GM18502 (cell line): ENCODE measurements at regions not wholly inside any gene's neighbourhood (a gene's known extent, or its start where the extent isn't known, plus 50 kb on each side); places are given as distances from the start of the nearest gene placed in this dataset.
"Not testable (repeated sequence)": the region's sequence is repeated elsewhere in the genome, so short reads cannot be mapped to it uniquely, and the experiment has no call there.

Experiments
- ATAC-seq: cut with Tn5 transposase; IDR thresholded peaks from one replicate; pipeline ENCODE4 v1.9.1; 2021; ENCODE audit warnings: mild to moderate bottlenecking; ENCODE audit not compliant: unreplicated experiment, poor library complexity

DNA sequence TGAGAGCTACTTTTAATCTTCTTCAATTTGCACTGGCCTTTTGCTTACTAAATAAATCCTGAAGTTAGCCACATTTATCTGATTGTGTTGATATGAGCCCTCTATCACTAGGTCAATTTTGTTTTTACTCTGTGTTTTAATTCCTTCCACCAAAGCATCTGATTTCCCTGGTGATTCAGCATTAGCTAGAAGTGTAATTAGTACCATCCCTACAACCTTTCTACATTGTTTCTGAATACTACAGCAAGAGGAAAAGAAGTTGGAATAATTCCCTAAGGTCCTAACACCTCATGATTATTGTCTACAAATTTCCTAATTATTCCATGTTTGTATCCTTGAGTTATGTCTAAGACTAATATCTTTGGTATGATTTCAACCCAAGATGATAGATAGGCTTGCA lies 1093.6 kb downstream of the SUCLG1 start:
- ATAC-seq, result no peak

DNA sequence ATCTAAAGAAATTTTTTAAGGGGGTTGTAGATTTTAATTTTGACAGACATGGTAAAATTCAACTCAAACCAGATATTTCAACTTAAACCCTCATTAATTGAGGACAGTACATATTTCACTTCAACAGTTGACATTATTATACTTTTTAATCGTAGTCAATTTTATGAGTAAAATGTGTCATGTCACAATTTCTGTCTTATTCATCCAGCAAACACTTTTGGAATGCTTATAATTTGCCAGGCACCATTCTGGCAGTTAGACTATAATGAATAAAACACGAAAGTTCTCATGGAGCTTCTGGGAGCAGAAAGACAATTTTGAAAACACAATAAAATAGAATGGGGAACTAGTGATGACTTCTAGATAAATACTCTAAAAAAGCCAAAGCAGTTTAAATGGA lies 1094.8 kb downstream of the SUCLG1 start:
- ATAC-seq, result no peak

DNA sequence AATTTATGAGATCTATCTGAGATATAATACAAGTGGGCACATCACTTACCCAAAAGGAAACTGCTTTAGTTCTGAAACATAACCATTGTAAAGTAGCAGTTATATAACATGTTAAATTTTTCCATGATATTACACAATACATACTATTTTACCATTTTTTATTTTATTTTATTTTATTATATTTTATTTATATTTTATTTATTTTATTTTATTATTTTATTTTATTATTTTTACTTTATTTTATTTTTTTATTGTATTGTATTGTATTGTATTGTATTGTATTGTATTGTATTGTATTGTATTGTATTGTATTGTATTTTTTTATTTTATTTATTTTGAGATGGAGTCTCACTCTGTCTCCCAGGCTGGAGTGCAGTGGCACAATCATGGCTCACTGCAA lies 1095.9 kb downstream of the SUCLG1 start:
- ATAC-seq, result not testable (repeated sequence)

DNA sequence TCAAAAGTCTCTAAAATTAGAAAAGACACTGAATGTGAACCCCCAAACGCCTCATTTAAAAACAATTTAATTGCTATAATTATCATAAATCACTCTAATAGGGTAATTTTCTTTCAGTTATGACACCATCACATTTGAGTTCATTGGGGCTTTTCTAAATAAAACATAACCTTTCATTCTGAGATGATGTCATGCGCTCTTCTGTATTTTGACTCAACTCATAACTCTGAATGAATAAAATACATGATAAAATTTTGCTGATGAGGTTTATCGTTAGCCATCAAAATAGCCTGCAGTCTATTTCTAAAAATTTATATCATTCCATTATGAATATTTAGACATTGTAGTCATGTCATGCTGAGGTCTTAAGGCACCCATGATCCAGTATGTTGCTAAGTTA lies 1099.7 kb downstream of the SUCLG1 start:
- no peak for ATAC-seq

DNA sequence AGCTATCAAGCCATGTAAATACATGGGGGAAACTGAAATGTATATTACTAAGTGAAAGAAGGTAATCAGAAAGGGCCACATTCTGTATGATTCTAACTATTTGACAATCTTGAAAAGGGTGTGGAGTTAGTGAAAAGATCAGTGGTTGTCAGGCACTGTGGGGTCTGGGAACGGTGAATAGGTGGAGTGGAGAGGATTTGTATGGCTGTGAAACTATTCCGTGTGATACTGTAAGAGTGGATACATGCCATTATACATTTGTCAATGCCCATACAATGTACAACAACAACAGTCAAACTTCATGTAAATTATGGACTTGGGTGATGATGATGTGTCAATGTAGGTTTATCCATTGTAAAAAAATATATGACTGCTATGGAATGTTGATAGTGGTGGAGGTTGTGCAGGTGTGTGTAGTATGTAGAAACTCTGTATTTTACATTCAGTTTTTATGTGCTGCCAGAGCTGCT lies 1116.2 kb downstream of the SUCLG1 start:
- ATAC-seq, result no peak

DNA sequence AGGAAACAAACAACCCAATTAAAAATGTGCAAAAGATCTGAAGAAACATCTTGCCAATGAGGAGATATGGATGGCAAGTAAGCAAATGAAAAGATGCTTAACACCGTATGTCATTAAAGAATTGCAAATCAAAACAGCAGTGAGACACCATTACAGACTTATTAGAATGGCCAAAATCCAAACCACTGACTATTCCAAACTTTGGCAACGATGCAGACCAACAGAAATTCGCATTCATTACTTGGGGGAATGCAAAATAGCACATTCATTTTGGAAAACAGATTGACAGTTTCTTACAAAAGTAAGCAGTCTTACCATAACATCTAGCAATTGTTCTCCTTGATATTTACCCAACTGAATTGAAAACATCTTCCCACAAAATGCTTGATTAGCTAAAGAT lies 1118.7 kb downstream of the SUCLG1 start:
- no peak for ATAC-seq

DNA sequence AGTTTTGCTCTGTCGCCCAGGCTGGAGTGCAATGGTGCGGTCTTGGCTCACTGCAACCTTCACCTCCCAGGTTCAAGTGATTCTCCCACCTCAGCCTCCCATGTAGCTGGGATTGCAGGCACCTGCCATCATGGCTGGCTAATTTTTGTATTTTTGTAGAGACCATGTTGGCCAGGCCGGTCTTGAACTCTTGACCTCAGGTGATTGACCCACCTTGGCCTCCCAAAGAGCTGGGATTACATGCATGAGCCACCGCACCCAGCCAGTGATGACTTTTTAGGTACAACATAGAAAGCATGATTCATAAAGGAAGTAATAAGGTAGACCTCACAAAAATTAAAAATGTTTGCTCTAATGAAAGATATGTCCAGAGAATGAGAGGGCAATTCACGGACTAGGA lies 1119.1 kb downstream of the SUCLG1 start:
- not testable (repeated sequence) for ATAC-seq

DNA sequence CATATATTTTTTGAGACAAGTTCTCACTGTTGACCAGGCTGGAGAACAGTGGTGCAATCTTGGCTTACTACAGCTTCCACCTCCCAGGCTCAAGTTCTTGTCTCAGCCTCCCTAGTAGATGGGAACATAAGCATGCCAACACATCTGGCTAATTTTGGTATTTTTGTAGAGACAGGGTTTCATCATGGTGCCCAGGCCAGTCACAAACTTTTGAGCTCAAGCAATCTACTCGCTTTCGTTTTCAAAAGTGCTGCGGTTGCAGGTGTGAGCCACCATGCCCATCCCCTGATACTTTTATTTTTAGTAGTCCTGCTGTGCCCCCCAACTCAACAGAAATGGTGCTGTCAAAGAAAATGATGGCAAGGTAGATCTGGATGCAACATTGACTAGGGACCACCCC lies 1127.3 kb downstream of the SUCLG1 start:
- no peak for ATAC-seq

DNA sequence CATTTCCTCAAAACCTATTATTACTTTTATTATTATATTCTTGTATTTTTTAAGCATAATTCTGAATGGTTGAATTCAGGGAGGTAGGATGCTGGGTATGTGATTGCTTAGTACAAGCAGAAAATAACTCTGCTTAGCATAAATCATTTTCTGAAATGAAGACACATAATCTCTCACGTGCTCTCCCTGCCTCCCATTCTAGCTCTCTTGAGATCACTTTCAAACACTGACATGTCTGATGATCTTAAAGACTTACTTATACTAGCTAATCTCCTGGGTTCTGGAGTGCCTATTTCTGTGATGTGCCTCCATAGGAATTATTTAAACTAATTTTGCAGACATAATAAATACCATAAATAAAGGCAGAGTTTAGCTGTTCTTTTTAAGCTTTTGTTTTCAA lies 1136.0 kb downstream of the SUCLG1 start:
- no peak for ATAC-seq

DNA sequence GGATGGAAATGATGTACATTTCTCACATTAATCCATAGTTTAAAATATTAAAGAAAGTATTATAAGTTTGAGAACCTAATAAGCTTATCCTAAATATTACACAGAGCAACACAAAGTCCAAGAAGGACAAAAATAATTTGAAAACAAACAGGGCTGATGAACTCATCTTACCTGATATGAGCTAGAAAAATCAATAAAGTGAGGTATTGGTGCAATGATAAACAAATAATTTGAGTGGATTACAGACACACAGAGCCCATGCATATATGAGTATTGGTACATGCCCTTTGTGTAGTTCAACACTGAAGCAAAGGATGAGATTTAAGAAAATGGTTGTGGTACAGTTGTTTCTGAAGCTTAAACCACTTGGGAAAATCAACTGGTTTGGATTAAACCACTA lies 1139.0 kb downstream of the SUCLG1 start:
- ATAC-seq, result no peak

DNA sequence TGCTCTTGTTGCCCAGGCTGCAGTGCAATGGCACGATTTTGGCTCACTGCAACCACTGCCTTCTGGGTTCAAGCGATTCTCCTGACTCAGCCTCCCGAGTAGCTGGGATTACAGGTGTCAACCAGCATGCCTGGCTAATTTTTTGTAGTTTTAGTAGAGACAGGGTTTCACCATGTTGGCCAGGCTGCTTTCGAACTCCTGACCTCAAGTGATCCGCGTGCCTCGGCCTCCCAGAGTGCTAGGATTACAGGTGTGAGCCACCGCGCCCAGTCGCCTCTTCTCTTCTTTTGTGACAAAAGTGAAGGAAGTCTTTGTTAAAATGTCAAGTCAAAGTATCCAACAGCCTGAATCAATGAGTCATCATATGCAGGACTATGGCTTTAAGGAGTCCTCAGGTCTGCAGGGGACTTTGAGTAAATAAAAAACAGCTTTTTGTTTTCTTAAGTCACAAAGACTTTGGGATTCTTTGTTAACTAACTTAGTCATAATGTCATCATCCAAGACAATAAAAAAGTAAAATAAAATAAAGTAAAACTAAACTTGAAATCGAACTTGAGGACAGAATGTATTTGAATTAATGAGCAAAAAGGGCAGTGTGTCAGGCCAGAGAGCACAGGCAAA lies 1153.2 kb downstream of the SUCLG1 start:
- ATAC-seq, result no peak

DNA sequence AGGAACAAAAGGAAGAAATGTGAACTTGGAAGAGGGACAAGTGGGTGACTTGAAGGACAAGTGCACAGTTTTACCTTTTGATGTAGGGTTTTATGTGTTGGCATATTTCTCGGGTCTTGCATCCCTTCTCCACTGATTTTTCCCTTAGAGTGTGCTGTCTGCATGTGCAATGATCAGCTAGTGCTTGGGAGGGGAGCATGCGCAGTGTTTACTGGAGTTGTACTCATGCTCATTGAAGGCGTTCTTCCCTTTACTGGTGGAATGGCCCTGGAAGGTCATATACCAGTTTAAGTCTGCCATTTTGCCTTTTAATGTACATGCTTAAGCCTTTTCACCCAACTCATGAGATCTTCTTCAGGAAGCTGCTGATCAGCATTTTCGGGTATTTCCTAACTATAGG lies 1168.0 kb downstream of the SUCLG1 start:
- no peak for ATAC-seq

DNA sequence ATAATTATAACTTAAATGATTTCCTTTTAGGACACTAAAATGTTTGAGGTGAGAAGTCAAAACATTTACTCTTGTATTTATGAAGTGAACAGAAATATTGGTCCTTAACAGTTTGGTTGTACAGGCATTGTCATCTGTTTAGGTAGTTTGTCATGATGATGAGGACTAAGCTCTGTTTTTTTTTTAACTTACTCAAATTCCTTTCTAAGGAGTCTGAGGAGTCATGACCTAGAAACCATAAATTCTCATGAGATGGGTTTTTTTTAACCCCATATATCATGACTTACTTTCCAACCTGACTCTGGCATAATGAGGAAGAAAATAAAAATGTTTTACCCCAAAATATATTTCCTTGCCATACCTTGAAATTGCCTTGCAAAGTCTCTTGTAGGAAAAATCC lies 1176.2 kb downstream of the SUCLG1 start:
- no peak for ATAC-seq

DNA sequence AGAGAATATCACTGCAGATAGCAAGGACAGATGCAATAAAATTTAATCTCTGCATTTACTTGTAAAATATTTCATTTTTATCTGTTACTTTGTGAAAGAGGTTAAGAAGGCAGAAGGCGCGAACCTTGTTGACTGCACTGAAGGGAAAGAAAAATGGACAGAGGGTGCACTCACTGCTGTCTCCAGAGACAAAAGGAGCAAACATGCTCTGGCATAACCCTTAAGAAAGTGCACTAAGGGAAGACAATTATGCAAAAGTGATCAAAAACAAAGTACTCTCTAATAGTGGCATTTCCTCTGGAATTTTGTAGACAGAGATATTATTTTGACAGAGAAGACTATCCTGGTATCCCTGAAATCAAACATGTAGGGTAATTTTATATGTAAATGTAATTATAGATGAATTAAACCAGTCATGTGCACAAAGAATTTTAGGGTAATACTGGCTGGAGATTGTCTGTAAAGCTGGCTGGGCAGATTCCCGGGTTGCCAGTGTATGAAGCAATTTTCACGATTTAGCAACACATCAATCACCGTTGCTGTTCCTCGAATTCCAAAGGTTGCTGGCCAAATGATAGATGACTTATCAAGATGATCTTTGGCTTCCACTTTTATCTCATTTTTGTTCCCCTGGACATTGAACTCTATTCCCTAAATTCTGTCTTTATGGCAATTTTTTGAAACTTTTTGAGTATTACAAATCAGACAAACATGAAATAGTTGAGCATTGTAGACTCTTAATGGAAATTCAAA lies 1176.9 kb downstream of the SUCLG1 start:
- ATAC-seq, result no peak

DNA sequence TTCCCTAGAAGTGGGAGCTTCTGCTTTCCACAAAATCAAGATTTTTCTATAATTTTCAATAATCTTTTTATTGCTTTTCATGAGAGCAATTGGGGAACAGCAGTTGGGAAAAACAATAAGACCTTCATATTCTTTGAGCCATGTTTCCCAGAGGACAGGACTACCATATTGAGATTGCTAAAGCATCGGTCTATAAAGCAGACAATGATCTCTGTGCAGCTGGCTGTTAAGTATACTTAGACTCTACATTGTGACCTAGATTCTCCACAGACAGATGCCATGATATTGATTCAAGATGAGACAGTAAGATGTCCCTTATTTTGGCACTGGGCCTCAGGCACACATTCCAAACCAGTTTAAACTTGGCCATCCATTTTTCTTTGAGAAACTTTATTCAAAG lies 1178.7 kb downstream of the SUCLG1 start:
- no peak for ATAC-seq

DNA sequence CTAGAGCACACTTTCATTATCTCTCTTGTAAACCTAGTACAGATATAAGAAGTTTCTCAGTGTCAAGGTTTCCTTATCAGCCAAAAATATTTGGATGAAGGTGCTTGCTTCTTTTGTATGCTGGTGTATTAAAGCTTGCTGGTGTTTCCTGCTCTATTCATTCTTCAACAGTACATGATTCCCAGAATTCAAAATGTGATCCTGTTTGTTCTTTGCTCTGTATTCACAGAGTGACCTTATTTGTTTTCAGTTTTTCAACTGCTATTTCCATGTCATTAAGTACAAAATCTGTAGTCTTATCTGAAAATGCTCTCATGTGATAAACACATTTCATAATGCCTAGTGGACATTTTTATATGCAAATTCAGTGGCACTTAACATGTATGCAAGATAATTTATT lies 1185.8 kb downstream of the SUCLG1 start:
- no peak for ATAC-seq

DNA sequence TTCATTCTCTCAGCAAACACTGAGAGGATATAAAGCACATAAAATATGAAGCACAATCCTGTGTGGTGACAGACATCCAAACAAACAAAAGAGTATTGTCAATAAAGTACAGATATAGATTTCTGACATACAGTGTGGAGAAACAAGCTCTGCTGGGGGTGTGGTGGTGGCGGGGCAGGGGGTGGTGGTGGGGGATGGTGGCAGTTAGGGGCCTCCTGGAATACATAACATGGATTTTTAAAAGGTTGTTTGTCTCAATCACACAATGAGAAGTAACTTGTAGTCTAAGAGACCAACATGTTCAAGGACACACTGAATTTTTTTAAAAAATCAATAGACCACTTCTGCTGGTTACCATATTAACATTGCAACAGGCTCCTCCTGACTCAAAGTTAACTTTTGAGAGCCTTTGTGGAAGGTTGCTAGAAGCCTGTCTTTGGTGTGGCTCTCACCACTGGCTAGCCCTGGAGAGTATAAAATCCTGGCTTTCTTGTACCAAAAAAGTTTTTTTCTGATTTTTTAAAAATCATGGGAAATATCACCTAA lies 1197.4 kb downstream of the SUCLG1 start:
- ATAC-seq, result no peak

DNA sequence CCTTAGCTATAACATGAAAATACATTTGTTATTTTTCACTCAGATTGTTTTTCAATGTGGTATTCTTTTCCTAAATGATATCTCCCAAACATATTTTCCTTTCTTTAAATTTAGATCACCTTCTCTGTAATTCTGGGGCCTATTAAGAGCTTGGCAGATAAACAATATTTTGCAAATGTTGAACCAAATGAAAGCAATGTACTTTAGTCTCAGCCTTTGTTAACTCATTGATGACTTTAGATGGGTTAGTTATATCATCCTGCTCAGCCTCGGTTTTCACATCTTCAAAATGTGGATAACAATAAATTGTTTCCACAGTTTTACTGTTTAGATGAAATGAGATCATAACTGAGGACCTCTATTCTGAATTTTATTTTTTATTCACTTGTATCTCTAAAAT lies 1205.2 kb downstream of the SUCLG1 start:
- ATAC-seq, result no peak

DNA sequence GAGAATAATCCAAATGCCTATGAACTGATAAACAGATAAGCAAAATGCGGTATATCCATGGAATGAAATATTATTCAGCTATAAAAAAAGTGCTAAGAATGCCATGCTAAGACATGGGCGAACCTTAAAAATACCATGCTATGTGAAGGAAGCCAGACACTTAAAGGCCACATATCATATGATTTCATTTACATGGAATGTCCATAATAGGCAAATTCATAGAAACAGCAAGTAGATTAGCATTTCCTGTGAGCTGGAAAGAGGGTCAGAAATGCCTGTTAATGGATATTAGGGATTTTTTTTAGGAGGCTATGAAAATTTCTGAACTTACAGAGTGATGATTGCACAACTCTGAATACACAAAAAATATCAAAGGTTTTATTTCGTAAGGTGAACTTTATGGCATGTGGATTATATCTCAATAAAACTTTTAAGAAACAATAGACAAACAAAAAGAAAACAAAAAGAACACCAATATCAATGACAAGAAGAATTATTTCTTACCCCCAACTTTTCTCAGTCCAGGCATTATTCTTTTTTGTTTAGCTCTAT lies 1207.7 kb downstream of the SUCLG1 start:
- ATAC-seq, result no peak

DNA sequence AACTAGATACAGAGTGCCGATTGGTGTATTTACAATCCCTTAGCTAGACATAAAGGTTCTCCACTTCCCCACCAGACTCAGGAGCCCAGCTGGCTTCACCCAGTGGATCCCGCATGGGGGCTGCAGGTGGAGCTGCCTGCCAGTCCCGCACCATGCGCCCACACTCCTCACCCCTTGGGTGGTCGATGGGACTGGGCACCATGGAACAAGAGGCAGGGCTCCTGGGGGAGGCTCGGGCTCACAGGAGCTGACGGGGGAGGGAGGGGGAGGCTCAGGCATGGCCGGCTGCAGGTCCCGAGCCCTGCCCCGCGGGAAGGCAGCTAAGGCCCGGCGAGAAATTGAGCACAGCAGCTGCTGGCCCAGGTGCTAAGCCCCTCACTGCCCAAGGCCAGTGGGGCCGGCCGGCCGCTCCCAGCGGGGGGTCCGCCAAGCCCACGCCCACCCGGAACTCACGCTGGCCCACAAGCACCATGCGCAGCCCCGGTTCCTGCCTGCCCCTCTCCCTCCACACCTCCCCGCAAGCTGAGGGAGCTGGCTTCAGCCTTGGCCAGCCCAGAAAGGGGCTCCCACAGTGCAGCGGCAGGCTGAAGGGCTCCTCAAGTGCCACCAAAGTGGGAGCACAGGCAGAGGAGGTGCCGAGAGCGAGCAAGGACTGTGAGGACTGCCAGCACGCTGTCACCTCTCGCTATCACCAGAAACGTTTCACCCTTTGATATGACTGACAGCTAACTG lies 1213.1 kb downstream of the SUCLG1 start:
- ATAC-seq, result not testable (repeated sequence)

DNA sequence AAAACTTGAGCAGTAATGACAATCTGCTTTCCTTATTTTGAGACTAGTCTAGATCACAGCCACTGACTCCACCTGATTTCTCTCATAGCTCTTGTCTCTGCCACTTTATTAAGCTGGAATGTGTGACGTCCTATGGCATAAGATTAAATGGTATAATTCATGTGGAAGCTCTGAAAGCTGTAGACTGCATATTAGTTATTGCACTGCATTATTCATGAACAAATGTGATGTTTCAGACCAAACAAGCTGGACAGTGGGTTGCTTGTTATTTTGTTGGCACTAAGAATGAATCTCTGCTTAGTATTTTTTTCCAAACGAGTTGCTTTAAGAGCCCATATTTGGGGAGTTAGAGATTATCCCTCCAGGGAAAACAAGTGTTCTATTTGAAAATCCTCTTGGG lies 1218.5 kb downstream of the SUCLG1 start:
- no peak for ATAC-seq
